H1 (cell line): ENCODE measurements at regions not wholly inside any gene's neighbourhood (a gene's known extent, or its start where the extent isn't known, plus 50 kb on each side); places are given as distances from the start of the nearest gene placed in this dataset.

Experiments
- JUND ChIP-seq: IDR thresholded peaks from 2 replicates; pipeline ENCODE4 v1.6.1; 2011; ENCODE audit warnings: mild to moderate bottlenecking, improper control_type of control experiment, low read length
- KDM5A ChIP-seq: fragments of 200-600 bp; IDR thresholded peaks from 2 replicates; pipeline ENCODE4 v1.7.1; 2012; ENCODE audit warnings: mild to moderate bottlenecking, low read length, inconsistent platforms, mixed read lengths
- TF ChIP-seq, protein P1 (sequence below), 3 experiments: IDR thresholded peaks; 1 replicate in 2 of 3; 2 replicates in 1 of 3; pipeline versions ENCODE4 v1.5.1 to v1.6.1; 2011; ENCODE audit warnings: low read length in 3 of 3, mild to moderate bottlenecking in 3 of 3, inconsistent platforms in 2 of 3, low read depth in 1 of 3, moderate library complexity in 1 of 3; ENCODE audit not compliant: insufficient read depth in 1 of 3; ENCODE audit errors: control extremely low read depth in 1 of 3

- TF ChIP-seq JUND (no peak), KDM5A (no peak)
- TF ChIP-seq, protein P1, sequence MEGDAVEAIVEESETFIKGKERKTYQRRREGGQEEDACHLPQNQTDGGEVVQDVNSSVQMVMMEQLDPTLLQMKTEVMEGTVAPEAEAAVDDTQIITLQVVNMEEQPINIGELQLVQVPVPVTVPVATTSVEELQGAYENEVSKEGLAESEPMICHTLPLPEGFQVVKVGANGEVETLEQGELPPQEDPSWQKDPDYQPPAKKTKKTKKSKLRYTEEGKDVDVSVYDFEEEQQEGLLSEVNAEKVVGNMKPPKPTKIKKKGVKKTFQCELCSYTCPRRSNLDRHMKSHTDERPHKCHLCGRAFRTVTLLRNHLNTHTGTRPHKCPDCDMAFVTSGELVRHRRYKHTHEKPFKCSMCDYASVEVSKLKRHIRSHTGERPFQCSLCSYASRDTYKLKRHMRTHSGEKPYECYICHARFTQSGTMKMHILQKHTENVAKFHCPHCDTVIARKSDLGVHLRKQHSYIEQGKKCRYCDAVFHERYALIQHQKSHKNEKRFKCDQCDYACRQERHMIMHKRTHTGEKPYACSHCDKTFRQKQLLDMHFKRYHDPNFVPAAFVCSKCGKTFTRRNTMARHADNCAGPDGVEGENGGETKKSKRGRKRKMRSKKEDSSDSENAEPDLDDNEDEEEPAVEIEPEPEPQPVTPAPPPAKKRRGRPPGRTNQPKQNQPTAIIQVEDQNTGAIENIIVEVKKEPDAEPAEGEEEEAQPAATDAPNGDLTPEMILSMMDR (IDR thresholded peaks at IDR 0.05; ENCODE audit: control extremely low read depth in 1 of 3, insufficient read depth in 1 of 3, low read depth in 1 of 3, low read length in 3 of 3) = no peak
Observed at GRCh38 chr2:204339212-204339715, 206.0 kb upstream of the PARD3B start (continued).
